Testis (tissue), 2 donors: ENCODE measurements at regions not wholly inside any gene's neighbourhood (a gene's known extent, or its start where the extent isn't known, plus 50 kb on each side); places are given as distances from the start of the nearest gene placed in this dataset.

Experiments
- CTCF ChIP-seq, 3 experiments: fragments of 450-650 bp in 2 of 3; fragments of 200-600 bp in 1 of 3; sonication (generic) in 1 of 3; IDR thresholded peaks; one replicate each; pipeline ENCODE4 v1.5.1; 2016 to 2019; ENCODE audit warnings: antibody characterized with exemption in 3 of 3, mild to moderate bottlenecking in 2 of 3, moderate library complexity in 1 of 3
- POLR2A ChIP-seq: fragments of 450-650 bp; IDR thresholded peaks from one replicate; pipeline ENCODE4 v1.6.1; 2017; ENCODE audit warnings: antibody characterized with exemption, mild to moderate bottlenecking, moderate library complexity

- no peak for TF ChIP-seq CTCF (IDR thresholded peaks at IDR 0.05)
- no peak for TF ChIP-seq POLR2A
Observed at GRCh38 chr12:28777603-28778365, 371.3 kb upstream of the FAR2 start.
